Stomach (tissue), 8 donors: ENCODE measurements at regions not wholly inside any gene's neighbourhood (a gene's known extent, or its start where the extent isn't known, plus 50 kb on each side); places are given as distances from the start of the nearest gene placed in this dataset.

Source experiments
- DNase-seq, 2 donors: peaks; one replicate each; pipeline versions ENCODE4 v3.0.0 to v3.0.0-alpha.2; 2013 to 2019
- H3K27ac ChIP-seq, 5 donors: fragments of 200-600 bp in 4 of 5; sonication (generic) in 4 of 5; one replicate each; pipeline ENCODE4 v1.5.1; 2013 to 2019; ENCODE audit warnings: mild to moderate bottlenecking in 1 of 5, moderate library complexity in 1 of 5
- H3K27me3 ChIP-seq, 3 donors: fragments of 200-600 bp; sonication (generic); one replicate each; pipeline ENCODE4 v1.5.1; 2017 to 2019; ENCODE audit warnings: mixed run types in 1 of 3
- H3K36me3 ChIP-seq, 4 donors: fragments of 200-600 bp; sonication (generic); 1 replicate in 3 of 4; 2 replicates in 1 of 4; pipeline ENCODE4 v1.5.1; 2016 to 2019
- H3K4me1 ChIP-seq, 4 donors: fragments of 200-600 bp; sonication (generic); one replicate each; pipeline ENCODE4 v1.5.1; 2016 to 2019
- H3K4me3 ChIP-seq, 4 donors: fragments of 200-600 bp; sonication (generic) in 3 of 4; one replicate each; pipeline ENCODE4 v1.5.1; 2016 to 2019; ENCODE audit warnings: mild to moderate bottlenecking in 1 of 4
- H3K9me3 ChIP-seq, 4 donors: fragments of 200-600 bp; sonication (generic); one replicate each; pipeline ENCODE4 v1.5.1; 2016 to 2019
- CTCF ChIP-seq, 7 experiments: fragments of 450-650 bp in 4 of 7; fragments of 200-600 bp in 3 of 7; sonication (generic) in 3 of 7; IDR thresholded peaks; one replicate each; pipeline ENCODE4 v1.5.1; 2016 to 2019; ENCODE audit warnings: antibody characterized with exemption in 7 of 7, control low read depth in 2 of 7, mild to moderate bottlenecking in 1 of 7
- EP300 ChIP-seq: sonication (generic); formaldehyde crosslinking; IDR thresholded peaks from one replicate; pipeline ENCODE4 v1.6.1; 2017; ENCODE audit warnings: antibody characterized with exemption
- POLR2A ChIP-seq, 4 donors: fragments of 450-650 bp; IDR thresholded peaks; one replicate each; pipeline ENCODE4 v1.6.1; 2016; ENCODE audit warnings: antibody characterized with exemption in 4 of 4, control low read depth in 2 of 4, mild to moderate bottlenecking in 1 of 4, moderate library complexity in 1 of 4
- POLR2AphosphoS5 ChIP-seq, 3 donors: sonication (generic); formaldehyde crosslinking; IDR thresholded peaks; one replicate each; pipeline ENCODE4 v1.6.1; 2016; ENCODE audit warnings: antibody characterized with exemption in 3 of 3
- WGBS, 5 donors: extraction: QIAGEN DNeasy Blood & Tissue Kit in 3 of 5; methylation state at CpG; one replicate each; pipeline versions ENCODE4 v1.1.5 to v1.1.7; 2013 to 2018; 5-methylcytosine and 5-hydroxymethylcytosine counted together
- intact Hi-C: fragments of 100-400 bp; cut with DNase I; formaldehyde crosslinking; loops from one replicate; pipeline ENCODE4 v1.15.1; 2023; ENCODE audit warnings: low total_unique reads
- donor health status: healthy with polysubstance abuse.
- donor health status: Bipolar disorder and iron deficiency.
- donor health status: healthy.

GRCh38 chr10:123952099-123952498, 60.5 kb upstream of the CPXM2 start:
- Histone ChIP-seq H3K4me1 (no peaks in the 10 kb centered on the region), H3K27me3 (peaks cover 0 to 28% (median 0%) of the 10 kb centered on the region in 3 donors), H3K36me3 (no peaks in the 10 kb centered on the region), H3K9me3 (no peaks in the 10 kb centered on the region), H3K27ac (no peak overlapping the region), H3K4me3 (no peak overlapping the region)
- 76 to 86% (median 83%) methylated on average over 6 of the region's 6 CpGs for WGBS, 5 donors
- no peak for DNase-seq
- intact Hi-C loops = no loop called here
- TF ChIP-seq POLR2A (IDR thresholded peaks at IDR 0.05) = no peak
- TF ChIP-seq EP300 = no peak
- TF ChIP-seq POLR2AphosphoS5 (IDR thresholded peaks at IDR 0.05) = no peak
- TF ChIP-seq CTCF (IDR thresholded peaks at IDR 0.05) = no peak

GRCh38 chr10:123948030-123948823, 56.6 kb upstream of the CPXM2 start:
- Histone ChIP-seq H3K27me3 (peaks cover 0 to 28% (median 0%) of the 10 kb centered on the region in 3 donors), H3K36me3 (no peaks in the 10 kb centered on the region), H3K4me3 (no peak overlapping the region), H3K9me3 (no peaks in the 10 kb centered on the region), H3K27ac (no peak overlapping the region), H3K4me1 (no peaks in the 10 kb centered on the region)
- no peak for DNase-seq
- no peak for TF ChIP-seq CTCF (IDR thresholded peaks at IDR 0.05)
- TF ChIP-seq EP300 = no peak
- TF ChIP-seq POLR2AphosphoS5 (IDR thresholded peaks at IDR 0.05) = no peak
- TF ChIP-seq POLR2A (IDR thresholded peaks at IDR 0.05) = no peak
- WGBS, 5 donors = 56 to 70% (median 66%) methylated on average over 9 of the region's 9 CpGs
- intact Hi-C loops = no loop called here

- Histone ChIP-seq H3K27ac (no peak overlapping the region), H3K27me3 (peaks cover 0 to 12% (median 0%) of the 10 kb centered on the region in 3 donors), H3K9me3 (no peaks in the 10 kb centered on the region), H3K4me1 (no peaks in the 10 kb centered on the region), H3K4me3 (no peak overlapping the region), H3K36me3 (no peaks in the 10 kb centered on the region)
- intact Hi-C loops = no loop called here
- no peak for TF ChIP-seq POLR2A (IDR thresholded peaks at IDR 0.05)
- TF ChIP-seq CTCF (IDR thresholded peaks at IDR 0.05) = no peak
- no peak for TF ChIP-seq EP300
- TF ChIP-seq POLR2AphosphoS5 (IDR thresholded peaks at IDR 0.05) = no peak
- 60 to 67% (median 64%) methylated on average over 8 of the region's 8 CpGs for WGBS, 5 donors
- peak in 1 of 2 donors; percentile 16 for DNase-seq
These were observed 53.8 kb upstream of the CPXM2 start for GRCh38 chr10:123945325-123945920.

GRCh38 chr10:123944661-123945060, 53.1 kb upstream of the CPXM2 start:
- WGBS, 5 donors = 55 to 79% (median 73%) methylated on average over 4 to 6 of the region's 6 CpGs

More at GRCh38 chr10:123944661-123945060, 53.1 kb upstream of the CPXM2 start:
- DNase-seq = no peak
- Histone ChIP-seq H3K27ac (no peak overlapping the region), H3K27me3 (peaks cover 0 to 11% (median 0%) of the 10 kb centered on the region in 3 donors), H3K4me3 (no peak overlapping the region), H3K9me3 (no peaks in the 10 kb centered on the region), H3K4me1 (no peaks in the 10 kb centered on the region), H3K36me3 (no peaks in the 10 kb centered on the region)
- intact Hi-C loops = no loop called here
- TF ChIP-seq POLR2A (IDR thresholded peaks at IDR 0.05) (no peak), CTCF (IDR thresholded peaks at IDR 0.05) (no peak), POLR2AphosphoS5 (IDR thresholded peaks at IDR 0.05) (no peak), EP300 (no peak)
